Fibroblast of upper back skin (primary cell): ENCODE measurements at regions not wholly inside any gene's neighbourhood (a gene's known extent, or its start where the extent isn't known, plus 50 kb on each side); places are given as distances from the start of the nearest gene placed in this dataset.
"Not testable (repeated sequence)": the region's sequence is repeated elsewhere in the genome, so short reads cannot be mapped to it uniquely, and the experiment has no call there.

Experiments
- DNase-seq: peaks from one replicate; pipeline ENCODE4 v3.0.0-alpha.2; 2013

GRCh38 chr9:93900971-93901861 lies 53.9 kb downstream of the BARX1 start:
- no peak for DNase-seq

GRCh38 chr9:93900436-93900819 lies 54.7 kb downstream of the BARX1 start:
- no peak for DNase-seq

GRCh38 chr9:93899609-93900435 lies 55.3 kb downstream of the BARX1 start:
- DNase-seq: no peak

- no peak for DNase-seq
These were observed 56.4 kb downstream of the BARX1 start for GRCh38 chr9:93898502-93899426.

GRCh38 chr9:93898026-93898425 lies 57.1 kb downstream of the BARX1 start:
- DNase-seq: no peak

- no peak for DNase-seq
These were observed 57.8 kb downstream of the BARX1 start for GRCh38 chr9:93897075-93897970.

GRCh38 chr9:93896496-93897033 lies 58.6 kb downstream of the BARX1 start:
- no peak for DNase-seq

GRCh38 chr9:93896093-93896492 lies 59.1 kb downstream of the BARX1 start:
- DNase-seq: no peak

GRCh38 chr9:93895535-93895934 lies 59.6 kb downstream of the BARX1 start:
- DNase-seq: no peak

- DNase-seq: no peak
These were observed 60.5 kb downstream of the BARX1 start for GRCh38 chr9:93894691-93895079.

- DNase-seq: no peak
These were observed 61.1 kb downstream of the BARX1 start for GRCh38 chr9:93893899-93894690.

- DNase-seq: no peak
These were observed 62.0 kb downstream of the BARX1 start for GRCh38 chr9:93893194-93893593.

- no peak for DNase-seq
These were observed 62.4 kb downstream of the BARX1 start for GRCh38 chr9:93892748-93893147.

- DNase-seq: no peak
These were observed 63.4 kb downstream of the BARX1 start for GRCh38 chr9:93891549-93892310.

- no peak for DNase-seq
These were observed 64.1 kb downstream of the BARX1 start for GRCh38 chr9:93891050-93891449.

- no peak for DNase-seq
These were observed 64.7 kb downstream of the BARX1 start for GRCh38 chr9:93890436-93890935.

GRCh38 chr9:93886911-93887310 lies 68.2 kb downstream of the BARX1 start:
- DNase-seq: no peak

- no peak for DNase-seq
These were observed 70.3 kb downstream of the BARX1 start for GRCh38 chr9:93884808-93885207.

- DNase-seq: not testable (repeated sequence)
These were observed 75.3 kb downstream of the BARX1 start for GRCh38 chr9:93879662-93880407.
